Vagina (tissue), 2 donors: ENCODE measurements at regions not wholly inside any gene's neighbourhood (a gene's known extent, or its start where the extent isn't known, plus 50 kb on each side); places are given as distances from the start of the nearest gene placed in this dataset.

Source experiments
- DNase-seq, 2 donors: peaks; one replicate each; pipeline ENCODE4 v3.0.0-alpha.2; 2017; ENCODE audit errors: extremely low spot score in 2 of 2
- H3K27ac ChIP-seq: fragments of 200-600 bp; sonication (generic); one replicate; pipeline ENCODE4 v1.5.1; 2019
- H3K27me3 ChIP-seq: fragments of 200-600 bp; sonication (generic); one replicate; pipeline ENCODE4 v1.5.1; 2019
- H3K36me3 ChIP-seq, 2 donors: fragments of 200-600 bp; sonication (generic); one replicate each; pipeline ENCODE4 v1.5.1; 2017 to 2019
- H3K4me1 ChIP-seq: fragments of 200-600 bp; sonication (generic); one replicate; pipeline ENCODE4 v1.5.1; 2019
- H3K4me3 ChIP-seq, 2 donors: fragments of 200-600 bp; sonication (generic); 1 replicate in 1 of 2; 2 replicates in 1 of 2; pipeline ENCODE4 v1.5.1; 2016 to 2019
- H3K9me3 ChIP-seq: fragments of 200-600 bp; sonication (generic); one replicate; pipeline ENCODE4 v1.5.1; 2019
- CTCF ChIP-seq, 3 experiments: fragments of 450-650 bp in 2 of 3; fragments of 200-600 bp in 1 of 3; sonication (generic) in 1 of 3; IDR thresholded peaks; one replicate each; pipeline ENCODE4 v1.5.1; 2017 to 2019; ENCODE audit warnings: antibody characterized with exemption in 3 of 3, mild to moderate bottlenecking in 2 of 3, moderate library complexity in 2 of 3
- POLR2A ChIP-seq, 2 donors: fragments of 450-650 bp; IDR thresholded peaks; one replicate each; pipeline ENCODE4 v1.6.1; 2017; ENCODE audit warnings: antibody characterized with exemption in 2 of 2, mild to moderate bottlenecking in 2 of 2, moderate library complexity in 2 of 2
- POLR2AphosphoS5 ChIP-seq, 2 donors: sonication (generic); formaldehyde crosslinking; IDR thresholded peaks; one replicate each; pipeline ENCODE4 v1.9.0; 2017; ENCODE audit warnings: antibody characterized with exemption in 2 of 2, mild to moderate bottlenecking in 2 of 2, low read depth in 1 of 2; ENCODE audit not compliant: insufficient read depth in 1 of 2
- intact Hi-C: fragments of 100-400 bp; cut with DNase I; formaldehyde crosslinking; loops from one replicate; pipeline ENCODE4 v1.15.1; 2023

- Histone ChIP-seq H3K4me3 (no peak overlapping the region), H3K9me3 (no peaks in the 10 kb centered on the region), H3K27me3 (no peaks in the 10 kb centered on the region), H3K4me1 (peaks cover 9% of the 10 kb centered on the region), H3K27ac (no peak overlapping the region), H3K36me3 (no peaks in the 10 kb centered on the region)
- peak in 1 of 2 donors; percentile 37 for DNase-seq
- intact Hi-C loops: no loop called here
- no peak for TF ChIP-seq CTCF (IDR thresholded peaks at IDR 0.05)
- no peak for TF ChIP-seq POLR2A (IDR thresholded peaks at IDR 0.05)
- TF ChIP-seq POLR2AphosphoS5 (IDR thresholded peaks at IDR 0.05; ENCODE audit: insufficient read depth in 1 of 2, low read depth in 1 of 2): no peak
These were observed 173.2 kb upstream of the PPP2R2D start for GRCh38 chr10:131727560-131727959.

GRCh38 chr10:131728286-131729228, 172.3 kb upstream of the PPP2R2D start:
- intact Hi-C loops: no loop called here
- H3K36me3 ChIP-seq: no peaks in the 10 kb centered on the region
- no peak overlapping the region for H3K4me3 ChIP-seq
- no peaks in the 10 kb centered on the region for H3K9me3 ChIP-seq
- H3K27ac ChIP-seq: no peak overlapping the region
- peaks cover 9% of the 10 kb centered on the region for H3K4me1 ChIP-seq
- peak in 1 of 2 donors; percentile 32 for DNase-seq
- H3K27me3 ChIP-seq: no peaks in the 10 kb centered on the region
- no peak for TF ChIP-seq CTCF (IDR thresholded peaks at IDR 0.05)
- no peak for TF ChIP-seq POLR2A (IDR thresholded peaks at IDR 0.05)
- TF ChIP-seq POLR2AphosphoS5 (IDR thresholded peaks at IDR 0.05; ENCODE audit: insufficient read depth in 1 of 2, low read depth in 1 of 2): no peak

- intact Hi-C loops: no loop called here
- Histone ChIP-seq H3K36me3 (no peaks in the 10 kb centered on the region), H3K9me3 (no peaks in the 10 kb centered on the region), H3K4me1 (peaks cover 9% of the 10 kb centered on the region), H3K27me3 (no peaks in the 10 kb centered on the region), H3K4me3 (no peak overlapping the region), H3K27ac (no peak overlapping the region)
- TF ChIP-seq POLR2AphosphoS5 (IDR thresholded peaks at IDR 0.05; ENCODE audit: insufficient read depth in 1 of 2, low read depth in 1 of 2) (no peak), CTCF (IDR thresholded peaks at IDR 0.05) (no peak), POLR2A (IDR thresholded peaks at IDR 0.05) (no peak)
- DNase-seq: peak in 1 of 2 donors; percentile 60
These were observed 171.4 kb upstream of the PPP2R2D start for GRCh38 chr10:131729361-131729760.

GRCh38 chr10:131729938-131730660, 170.7 kb upstream of the PPP2R2D start:
- Histone ChIP-seq H3K4me3 (no peak overlapping the region), H3K36me3 (no peaks in the 10 kb centered on the region), H3K4me1 (peaks cover 9% of the 10 kb centered on the region), H3K27ac (no peak overlapping the region), H3K27me3 (no peaks in the 10 kb centered on the region), H3K9me3 (no peaks in the 10 kb centered on the region)
- intact Hi-C loops: no loop called here
- DNase-seq: peak in 1 of 2 donors; percentile 80
- TF ChIP-seq CTCF (IDR thresholded peaks at IDR 0.05) (no peak), POLR2AphosphoS5 (IDR thresholded peaks at IDR 0.05; ENCODE audit: insufficient read depth in 1 of 2, low read depth in 1 of 2) (no peak), POLR2A (IDR thresholded peaks at IDR 0.05) (no peak)
